ENCODE measurements at regions not wholly inside any gene's neighbourhood (a gene's known extent, or its start where the extent isn't known, plus 50 kb on each side); places are given as distances from the start of the nearest gene placed in this dataset.
"Not testable (repeated sequence)": the region's sequence is repeated elsewhere in the genome, so short reads cannot be mapped to it uniquely, and the experiment has no call there.

GRCh38 chr12:70070494-70071007 lies 172.7 kb upstream of the CNOT2 start:
- no peak for DNase-seq (ENCODE audit: low spot score)

DNA sequence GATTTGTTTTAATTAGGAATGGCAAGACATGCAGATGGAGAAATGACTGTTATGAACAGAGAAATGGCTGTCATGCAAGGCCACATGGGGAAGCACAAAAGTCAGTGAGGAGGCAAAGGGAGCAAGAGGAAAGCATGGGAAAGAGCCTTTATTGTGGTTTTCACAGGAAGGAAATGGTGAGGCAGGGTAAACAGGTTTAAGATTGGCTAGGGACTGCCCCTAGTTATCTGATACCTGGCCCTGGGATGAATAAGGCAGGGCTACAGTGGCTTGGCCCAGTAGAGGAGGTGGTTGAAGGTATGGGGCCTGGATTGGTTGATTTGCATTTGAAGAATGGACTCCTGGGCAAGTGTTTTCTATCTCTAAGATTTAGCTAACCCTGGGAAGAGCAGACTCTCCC lies 168.7 kb upstream of the CNOT2 start:
- DNase-seq (ENCODE audit: low spot score) = no peak

GRCh38 chr12:70077441-70077840 lies 165.8 kb upstream of the CNOT2 start:
- DNase-seq (ENCODE audit: low spot score) = no peak

- no peak for DNase-seq (ENCODE audit: low spot score)
Measured at GRCh38 chr12:70078161-70078560, 165.1 kb upstream of the CNOT2 start.

DNA sequence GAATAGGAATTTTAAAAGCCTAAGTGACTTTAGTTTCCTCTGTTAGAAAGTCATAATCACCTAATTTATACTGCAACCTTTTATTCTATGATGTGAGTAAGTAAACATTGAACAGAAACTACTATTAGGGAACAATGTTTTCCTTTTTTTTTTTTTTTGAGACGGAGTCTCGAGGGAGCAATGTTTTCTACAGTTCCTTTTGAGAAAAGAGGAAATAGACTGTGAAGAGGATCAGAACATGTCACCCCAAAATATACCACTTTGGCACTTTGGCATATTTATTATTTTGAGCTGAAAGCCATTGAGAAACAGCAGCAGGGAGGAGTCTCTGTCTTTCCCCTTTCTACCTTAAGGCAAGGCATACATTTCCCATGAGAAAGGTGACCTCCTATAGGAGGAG lies 162.7 kb upstream of the CNOT2 start:
- DNase-seq (ENCODE audit: low spot score) = no peak

- no peak for DNase-seq (ENCODE audit: low spot score)
Measured at GRCh38 chr12:70082997-70083676, 160.1 kb upstream of the CNOT2 start.

- no peak for DNase-seq (ENCODE audit: low spot score)
Measured at GRCh38 chr12:70083677-70084020, 159.6 kb upstream of the CNOT2 start.

DNA sequence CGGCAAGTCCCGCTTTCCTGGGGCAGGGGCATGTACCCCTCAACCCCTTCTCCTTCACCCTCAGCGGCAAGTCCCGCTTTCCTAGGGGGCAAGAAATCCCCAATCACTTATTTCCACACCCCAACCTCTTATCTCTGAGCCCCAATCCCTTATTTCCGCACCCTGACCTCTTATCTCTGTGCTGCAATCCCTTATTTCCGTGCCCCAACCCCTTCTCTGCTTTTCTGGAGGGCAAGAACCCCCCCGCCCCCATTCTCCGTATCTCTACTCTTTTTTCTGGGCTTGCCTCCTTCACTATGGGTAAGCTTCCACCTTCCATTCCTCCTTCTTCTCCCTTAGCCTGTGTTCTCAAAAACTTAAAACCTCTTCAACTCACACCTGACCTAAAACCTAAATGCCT lies 156.9 kb upstream of the CNOT2 start:
- DNase-seq (ENCODE audit: low spot score) = not testable (repeated sequence)

GRCh38 chr12:70091021-70091521 lies 152.2 kb upstream of the CNOT2 start:
- DNase-seq (ENCODE audit: low spot score) = no peak

DNA sequence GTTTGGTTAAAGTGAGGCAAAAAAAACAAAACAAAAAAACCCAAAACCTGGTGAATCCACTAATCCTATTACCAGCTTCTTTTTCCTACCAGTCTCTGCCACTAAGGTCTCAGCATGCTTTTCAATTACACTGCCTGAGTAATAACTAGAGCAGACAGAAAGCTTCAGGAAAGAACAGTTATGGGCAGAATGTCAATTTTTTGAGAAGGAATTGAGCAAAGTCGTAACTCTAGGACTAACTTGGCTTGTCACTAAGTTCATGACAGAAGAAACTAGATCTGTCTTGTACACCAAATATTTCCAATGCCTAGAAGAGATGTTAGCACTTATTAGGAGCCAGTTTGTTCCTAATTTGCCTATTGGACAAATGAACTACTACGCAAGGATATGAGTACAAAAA lies 148.8 kb upstream of the CNOT2 start:
- no peak for DNase-seq (ENCODE audit: low spot score)

DNA sequence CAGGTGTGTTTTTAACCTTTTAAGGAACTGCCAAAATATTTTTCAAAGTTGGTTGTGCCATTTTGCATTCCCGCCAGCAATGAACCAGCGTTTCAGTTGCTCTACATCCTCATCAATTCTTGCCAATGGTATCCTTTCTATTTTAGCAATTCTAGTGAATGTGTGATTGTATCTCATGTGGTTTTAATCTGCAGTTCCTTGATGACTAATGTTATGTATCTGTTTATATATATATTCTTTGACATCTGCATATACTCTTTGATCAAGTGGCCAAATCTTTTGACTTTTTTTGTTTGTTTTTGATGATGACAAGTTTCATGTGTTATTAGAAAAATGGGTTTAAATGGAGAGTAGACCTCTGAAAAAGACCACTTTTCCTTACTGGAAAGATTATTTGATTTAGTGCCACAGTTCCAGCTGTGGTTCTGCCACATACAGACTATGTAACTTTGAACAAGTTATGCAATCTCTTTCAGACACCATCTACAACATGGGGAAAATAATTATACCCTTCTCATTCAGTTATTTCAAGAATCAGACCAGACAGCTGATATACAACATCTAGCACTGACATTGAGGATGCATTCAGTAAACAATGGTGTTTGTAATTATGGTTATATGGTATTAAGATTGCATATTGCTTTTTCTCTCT lies 146.3 kb upstream of the CNOT2 start:
- no peak for DNase-seq (ENCODE audit: low spot score)

DNA sequence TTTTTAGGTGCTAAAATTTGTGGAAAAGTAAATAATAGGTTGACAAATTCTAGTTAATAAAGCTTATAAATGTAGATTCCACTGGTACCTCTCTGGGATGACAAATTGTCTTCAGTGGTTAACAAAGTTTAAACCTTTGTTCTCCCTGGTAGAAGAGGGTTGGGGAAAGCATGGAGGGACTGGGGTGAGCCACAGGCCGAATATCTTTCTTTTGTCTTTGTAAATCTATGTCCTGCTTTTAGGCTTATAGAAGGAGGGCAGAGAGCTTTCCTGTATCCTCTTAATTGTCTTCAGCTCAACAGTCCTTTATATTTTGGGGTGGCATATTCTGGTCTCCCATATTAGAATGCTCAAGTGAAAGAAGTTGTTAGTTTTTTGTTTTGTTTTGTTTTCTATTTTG lies 142.2 kb upstream of the CNOT2 start:
- no peak for DNase-seq (ENCODE audit: low spot score)

DNA sequence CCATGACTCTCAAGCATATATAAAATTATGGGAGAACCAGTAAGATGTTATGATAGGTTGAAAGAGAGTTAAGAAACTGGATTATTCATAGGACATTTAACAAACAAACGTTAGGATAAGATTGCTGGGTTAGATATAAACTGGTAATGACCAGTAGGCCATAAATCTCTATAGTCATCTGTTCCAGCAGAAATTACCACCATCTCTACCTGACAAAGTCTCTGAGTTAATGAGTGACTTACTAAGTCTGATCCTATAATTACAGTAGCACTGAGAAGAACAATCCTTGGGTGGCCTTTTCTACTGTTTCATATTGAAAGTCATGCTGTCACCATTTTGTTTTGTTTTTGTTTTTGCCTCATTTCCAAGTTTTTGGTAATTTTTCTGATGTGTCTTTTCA lies 136.9 kb upstream of the CNOT2 start:
- DNase-seq (ENCODE audit: low spot score) = peak; percentile 35

DNA sequence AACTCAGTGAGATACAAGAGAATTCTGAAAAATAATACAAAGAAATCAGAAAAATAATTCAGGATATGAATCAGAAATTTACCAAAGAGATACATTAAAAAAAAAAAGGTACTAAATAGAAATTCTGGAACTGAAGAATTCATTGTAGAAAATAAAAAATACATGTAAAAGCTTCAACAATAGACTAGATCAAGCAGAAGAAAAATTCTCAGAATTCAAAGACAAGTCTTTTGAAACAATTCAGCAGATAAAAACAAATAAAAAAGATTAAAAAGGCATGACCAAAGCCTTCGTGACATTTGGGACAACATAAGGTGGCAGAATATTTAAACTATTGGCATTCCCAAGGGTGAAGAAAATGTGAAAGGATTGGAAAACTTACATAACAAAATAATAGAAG lies 133.1 kb upstream of the CNOT2 start:
- no peak for DNase-seq (ENCODE audit: low spot score)

DNA sequence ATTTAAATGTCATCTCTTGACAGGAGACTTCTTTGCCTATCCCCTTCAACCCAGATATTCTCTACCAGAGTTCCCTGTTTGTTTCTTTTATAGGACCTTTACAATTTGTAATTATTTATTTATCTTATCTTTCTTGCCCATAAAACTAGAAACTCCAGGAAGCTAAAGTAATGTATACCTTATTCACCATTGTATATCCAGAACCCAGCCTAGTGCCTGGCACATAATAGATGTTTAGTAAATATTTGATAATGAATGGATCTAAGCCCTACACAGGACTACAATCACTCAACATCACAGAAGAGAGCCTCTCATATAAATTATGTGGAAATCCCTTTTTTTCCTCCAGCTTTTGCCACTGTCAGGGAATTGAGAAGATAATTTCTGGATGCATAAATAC lies 125.6 kb upstream of the CNOT2 start:
- DNase-seq (ENCODE audit: low spot score) = no peak

GRCh38 chr12:70120970-70121369 lies 122.3 kb upstream of the CNOT2 start:
- no peak for DNase-seq (ENCODE audit: low spot score)

- DNase-seq (ENCODE audit: low spot score) = no peak
Measured at GRCh38 chr12:70121562-70121961, 121.7 kb upstream of the CNOT2 start.

DNA sequence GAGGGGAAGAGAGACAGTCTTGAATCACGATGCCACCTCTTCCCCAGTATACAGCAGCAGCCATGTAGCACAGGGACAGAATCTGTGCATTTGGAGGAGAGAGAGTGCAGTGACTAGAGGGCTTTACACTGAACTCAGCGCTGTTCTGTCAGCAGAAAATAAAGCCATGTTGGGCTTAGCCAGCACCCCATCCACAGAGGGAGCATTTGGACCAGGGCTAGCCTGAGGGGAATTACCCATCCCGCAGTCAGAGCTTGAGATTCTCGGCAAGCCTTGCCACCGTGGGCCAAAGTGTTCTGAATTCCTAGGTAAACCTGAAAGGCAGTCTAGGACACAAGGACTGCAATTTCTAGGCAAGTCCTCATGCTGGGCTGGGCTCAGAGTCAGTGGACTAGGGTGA lies 120.4 kb upstream of the CNOT2 start:
- no peak for DNase-seq (ENCODE audit: low spot score)

DNA sequence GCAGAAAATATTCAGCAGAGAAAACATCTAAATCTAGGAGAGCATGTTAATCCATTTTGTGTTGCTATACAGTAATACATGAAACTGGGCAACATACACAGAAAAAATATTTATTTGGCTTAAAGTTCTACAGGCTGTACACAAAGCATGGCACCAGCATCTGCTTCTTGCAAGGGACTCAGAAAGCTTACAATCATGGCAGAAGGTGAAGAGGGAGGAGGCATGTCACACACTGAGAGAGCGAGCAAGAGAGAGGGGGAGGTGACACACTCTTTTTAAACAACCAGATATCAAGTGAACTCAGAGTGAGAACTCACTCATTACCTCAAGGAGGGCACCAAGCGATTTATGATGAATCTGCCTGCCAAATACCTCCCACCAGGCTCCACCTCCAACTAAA lies 94.2 kb upstream of the CNOT2 start:
- no peak for DNase-seq (ENCODE audit: low spot score)

DNA sequence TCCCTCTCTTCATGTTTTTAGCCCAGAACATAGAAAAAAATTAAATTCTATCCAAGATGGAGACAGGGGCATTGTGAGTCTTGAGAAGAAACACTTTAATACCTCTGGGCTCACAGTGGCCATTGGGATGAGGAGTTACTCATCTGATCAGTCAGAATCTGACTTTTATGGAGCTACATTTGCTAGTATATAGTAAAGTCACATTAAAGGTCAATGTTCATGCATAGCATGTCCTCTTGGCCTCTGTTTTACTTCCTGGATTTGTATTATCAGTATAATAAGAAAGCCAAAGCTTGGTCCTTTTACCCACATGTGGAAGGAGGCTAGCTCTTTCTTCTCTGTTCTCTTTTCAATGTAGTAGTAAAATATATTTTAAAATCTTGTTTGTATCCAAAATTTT lies 93.6 kb upstream of the CNOT2 start:
- DNase-seq (ENCODE audit: low spot score) = no peak

- DNase-seq (ENCODE audit: low spot score) = no peak
Measured at GRCh38 chr12:70150230-70150629, 93.0 kb upstream of the CNOT2 start.

DNA sequence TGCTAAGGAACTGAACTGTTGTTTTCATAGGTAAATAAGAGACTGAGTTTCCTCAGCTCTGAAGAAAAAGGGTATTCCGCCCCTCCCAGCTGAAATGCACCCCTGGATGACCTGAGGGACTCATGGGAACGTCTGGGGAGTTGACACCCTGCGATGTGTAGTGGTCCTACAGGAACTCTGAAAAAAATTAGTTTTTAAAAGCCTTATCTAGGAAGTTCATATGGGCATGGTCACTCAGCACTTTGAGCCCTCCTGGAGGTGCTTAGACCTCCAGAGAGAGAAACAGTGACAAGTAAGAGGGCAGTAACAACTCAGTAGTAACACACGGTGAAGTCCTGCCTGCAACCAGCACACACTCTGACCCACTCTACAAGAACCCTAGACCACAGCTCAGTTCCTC lies 91.2 kb upstream of the CNOT2 start:
- DNase-seq (ENCODE audit: low spot score) = no peak

DNA sequence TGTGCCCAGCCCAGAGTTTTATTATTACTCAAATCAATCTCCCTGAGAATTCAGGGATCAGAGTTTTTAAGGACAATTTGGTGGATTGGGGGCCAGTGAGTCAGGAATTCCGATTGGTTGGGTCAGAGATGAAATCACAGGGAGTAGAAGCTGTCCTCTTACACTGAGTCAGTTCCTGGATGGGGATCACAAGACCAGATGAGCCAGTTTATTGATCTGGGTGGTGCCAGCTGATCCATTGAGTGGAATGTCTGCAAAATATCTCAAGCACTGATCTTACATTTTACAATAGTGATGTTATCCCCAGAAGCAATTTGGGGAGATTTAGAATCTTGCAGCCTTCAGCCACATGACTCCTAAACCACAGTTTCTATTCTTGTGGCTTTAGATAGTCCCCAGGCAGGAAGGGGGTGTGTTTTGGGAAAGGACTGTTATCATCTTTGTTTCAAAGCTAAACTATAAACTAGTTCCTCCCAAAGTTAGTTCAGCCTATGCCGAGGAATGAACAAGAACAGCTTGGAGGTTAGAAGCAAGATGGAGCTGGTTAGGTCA lies 89.1 kb upstream of the CNOT2 start:
- DNase-seq (ENCODE audit: low spot score) = peak; percentile 29
